HG03558 (cell line): ENCODE measurements at regions not wholly inside any gene's neighbourhood (a gene's known extent, or its start where the extent isn't known, plus 50 kb on each side); places are given as distances from the start of the nearest gene placed in this dataset.
"Not testable (repeated sequence)": the region's sequence is repeated elsewhere in the genome, so short reads cannot be mapped to it uniquely, and the experiment has no call there.

Experiments
- ATAC-seq: cut with Tn5 transposase; IDR thresholded peaks from one replicate; pipeline ENCODE4 v1.9.1; 2021; ENCODE audit warnings: moderate number of reproducible peaks; ENCODE audit not compliant: unreplicated experiment; ENCODE audit errors: extremely low read depth

DNA sequence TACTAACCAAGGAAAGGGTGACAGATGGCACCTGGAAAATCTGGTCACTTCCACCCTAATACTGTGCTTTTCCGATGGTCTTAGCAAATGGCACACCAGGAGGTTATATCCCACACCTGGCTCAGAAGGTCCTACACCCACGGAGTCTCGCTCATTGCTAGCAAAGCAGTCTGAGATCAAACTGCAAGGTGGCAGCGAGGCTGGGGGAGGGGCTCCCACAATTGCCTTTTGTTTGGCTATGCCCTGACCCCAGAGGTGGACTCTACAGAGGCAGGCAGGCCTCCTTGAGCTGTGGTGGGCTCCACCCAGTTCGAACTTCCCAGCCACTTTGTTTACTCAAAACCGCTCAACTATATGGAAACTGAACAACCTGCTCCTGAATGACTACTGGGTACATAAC is 50.3 kb upstream of the UGT2B15 start:
- ATAC-seq = not testable (repeated sequence)

GRCh38 chr4:68724426-68724825 is 54.0 kb upstream of the UGT2B15 start:
- no peak for ATAC-seq

DNA sequence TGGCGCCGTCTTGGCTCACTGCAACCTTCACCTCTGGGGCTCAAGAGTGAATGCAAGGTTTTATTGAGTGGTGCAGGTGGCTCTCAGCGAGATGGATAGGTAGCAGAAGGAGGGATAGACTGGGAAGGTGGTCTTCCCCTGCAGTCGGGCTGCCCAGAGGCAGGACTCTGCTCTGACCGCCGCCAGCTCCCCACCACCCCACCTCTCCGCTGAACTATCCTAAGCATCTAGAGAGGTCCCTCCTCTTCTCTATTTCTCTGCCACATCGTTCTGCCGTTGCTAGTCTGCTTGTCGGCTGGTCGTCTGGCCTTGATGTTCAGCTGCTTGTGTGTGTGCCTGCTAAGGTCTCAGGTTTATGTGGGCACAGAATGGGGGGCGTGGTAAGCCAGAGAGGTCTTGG is 54.5 kb upstream of the UGT2B15 start:
- no peak for ATAC-seq

DNA sequence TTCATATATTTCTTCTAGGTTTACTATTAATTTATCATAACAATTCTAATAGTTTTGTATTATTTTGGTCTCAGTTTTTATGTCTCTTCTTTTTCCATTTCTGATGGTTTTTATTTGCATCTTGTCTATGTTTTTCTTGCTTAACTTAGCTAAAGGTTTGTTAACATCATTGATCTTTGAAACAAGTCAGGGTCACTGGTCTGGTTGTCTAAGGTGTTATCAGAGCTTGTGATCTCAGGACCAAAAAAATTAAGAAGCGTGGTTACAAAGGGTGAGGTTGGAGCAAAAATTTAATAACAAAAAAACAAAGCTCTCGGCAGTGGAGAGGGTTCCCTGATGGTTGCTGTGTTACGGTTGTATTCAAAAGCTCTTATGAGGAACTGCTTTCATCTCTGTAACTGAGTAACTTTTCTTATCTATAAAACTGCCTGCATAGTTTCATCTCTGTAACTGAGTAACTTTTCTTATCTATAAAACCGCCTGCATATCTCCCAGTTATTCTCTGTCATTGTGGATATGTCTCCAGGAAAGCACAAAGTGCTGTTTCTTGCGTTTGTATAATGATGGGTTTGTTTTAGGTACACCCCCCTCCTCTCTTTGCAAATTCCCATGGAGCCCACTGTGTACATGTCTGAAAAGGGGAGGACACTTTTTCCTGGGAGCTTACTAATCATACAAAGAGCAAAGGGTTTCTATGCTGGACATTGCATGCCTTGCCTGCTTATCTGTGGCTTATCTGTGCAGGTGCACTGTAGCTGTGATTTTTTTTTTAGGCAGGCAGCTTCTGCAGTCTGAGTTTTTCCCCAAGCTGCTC is 62.4 kb upstream of the UGT2B15 start:
- ATAC-seq = peak; percentile 82

- peak; percentile 41 for ATAC-seq
Observed at GRCh38 chr4:68734095-68734494, 63.6 kb upstream of the UGT2B15 start.

DNA sequence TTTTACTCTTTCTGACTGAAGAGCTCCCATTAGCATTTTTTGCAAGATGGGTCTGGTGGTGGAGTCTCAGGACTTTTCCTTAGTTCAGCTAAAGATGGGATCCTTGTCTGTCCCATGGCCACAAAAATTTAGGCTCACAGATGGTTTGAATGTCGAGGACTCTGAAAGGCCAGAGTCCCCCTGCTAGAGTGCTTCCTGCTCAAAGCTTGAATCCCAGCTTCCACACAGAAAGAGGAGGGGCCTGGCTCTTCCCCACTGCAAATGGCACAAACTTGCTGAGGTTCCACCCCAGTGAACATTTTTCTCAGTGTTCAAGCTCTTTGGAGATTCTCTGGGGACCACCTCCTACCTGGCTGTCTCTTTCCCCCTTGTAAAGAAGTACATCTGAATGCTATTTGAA is 64.7 kb upstream of the UGT2B15 start:
- no peak for ATAC-seq

GRCh38 chr4:68736813-68737212 is 66.4 kb upstream of the UGT2B15 start:
- no peak for ATAC-seq

DNA sequence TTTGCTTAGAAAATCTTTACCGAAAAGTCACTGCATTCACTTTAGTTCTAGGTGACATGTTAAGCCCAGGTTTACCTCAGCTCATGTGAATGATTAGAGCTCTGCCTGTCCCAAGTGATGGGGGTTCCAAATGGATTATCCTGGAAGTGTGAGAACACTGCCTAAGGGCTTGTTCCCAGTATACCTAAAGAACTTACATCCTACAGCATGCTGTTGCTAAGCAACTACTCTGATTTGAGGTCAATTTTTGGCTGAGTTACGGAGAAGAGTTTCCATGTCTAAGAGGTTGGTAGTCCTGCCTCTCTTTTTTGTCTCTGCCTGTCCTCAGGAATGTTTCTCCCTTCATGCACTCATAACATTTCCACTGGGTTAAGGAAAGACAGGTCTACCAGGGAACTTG is 67.6 kb upstream of the UGT2B15 start:
- ATAC-seq = no peak

GRCh38 chr4:68744368-68744767 is 71.4 kb upstream of the UGT2B10 start:
- ATAC-seq = no peak

DNA sequence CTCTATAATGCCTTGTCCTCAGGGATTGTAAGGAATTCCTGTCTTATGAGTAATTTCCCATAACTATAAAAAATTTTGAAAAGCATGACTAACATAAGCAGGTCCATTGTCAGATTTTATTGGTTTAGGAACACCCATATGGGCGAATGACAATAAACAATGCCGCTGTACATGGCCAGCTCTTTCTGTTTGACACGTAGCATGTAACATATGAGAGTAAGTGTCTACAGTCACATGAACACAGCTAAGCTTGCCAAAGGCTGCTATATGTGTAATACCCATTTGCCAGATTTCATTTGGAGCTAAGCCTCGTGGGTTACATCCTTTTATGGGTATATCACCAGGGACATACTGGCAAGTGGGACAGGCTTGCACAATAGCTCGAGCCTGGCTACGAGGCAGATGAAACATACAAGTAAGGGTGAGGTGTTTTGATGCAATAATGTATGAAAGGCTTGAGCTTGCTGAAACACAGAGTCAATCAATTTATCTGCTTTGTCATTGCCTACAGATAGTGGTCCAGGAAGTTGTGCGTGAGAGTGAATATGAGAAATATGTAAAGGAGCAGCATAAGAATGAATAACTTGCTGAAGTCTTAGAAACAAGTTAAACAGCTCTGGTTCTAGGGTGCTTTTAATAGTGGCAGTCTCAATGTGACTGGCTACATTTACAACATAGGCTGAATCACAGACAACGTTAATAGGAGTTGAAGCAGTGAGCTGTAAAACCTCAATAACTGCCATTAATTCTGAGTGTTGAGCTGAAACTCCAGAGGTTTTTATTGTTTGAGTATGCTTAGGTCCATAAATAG is 67.4 kb upstream of the UGT2B10 start:
- ATAC-seq = no peak

GRCh38 chr4:68750555-68750954 is 65.2 kb upstream of the UGT2B10 start:
- ATAC-seq = no peak

DNA sequence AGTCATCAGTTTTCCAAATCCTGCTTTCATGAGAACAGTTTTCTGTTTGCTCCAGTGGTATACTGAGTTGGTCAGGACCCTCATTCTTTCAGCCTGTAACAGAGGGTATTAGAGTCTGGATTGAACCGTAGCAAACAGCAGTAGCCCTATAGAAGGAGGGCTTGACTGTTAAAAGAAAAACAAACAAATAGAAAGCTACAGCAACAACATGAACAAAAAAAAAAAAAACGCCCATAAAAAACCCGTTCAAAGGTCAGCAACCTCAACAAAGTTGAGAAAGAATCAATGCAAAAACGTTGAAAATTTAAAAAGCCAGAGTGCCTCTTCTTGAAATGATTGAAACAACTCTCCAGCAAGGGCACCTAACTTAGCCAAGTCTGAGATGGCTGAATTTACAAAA is 64.7 kb upstream of the UGT2B10 start:
- no peak for ATAC-seq

- no peak for ATAC-seq
Observed at GRCh38 chr4:68765876-68766275, 49.9 kb upstream of the UGT2B10 start.
